Karpas-422 (cell line): ENCODE measurements at regions not wholly inside any gene's neighbourhood (a gene's known extent, or its start where the extent isn't known, plus 50 kb on each side); places are given as distances from the start of the nearest gene placed in this dataset.
A peak's percentile ranks its signal among the peaks of the same experiment; 100 is the strongest.
"Not testable (repeated sequence)": the region's sequence is repeated elsewhere in the genome, so short reads cannot be mapped to it uniquely, and the experiment has no call there.

ENCODE experiments used
- DNase-seq: peaks from one replicate; pipeline ENCODE4 v3.0.0-alpha.2; 2015
- H2AFZ ChIP-seq: fragments of 200-600 bp; sonication (generic); 2 replicates; pipeline ENCODE4 v1.6.1; 2014; ENCODE audit warnings: antibody characterized with exemption, low read length, mixed read lengths
- H3K27ac ChIP-seq: fragments of 200-600 bp; sonication (generic); 2 replicates; pipeline ENCODE4 v1.5.1; 2014; ENCODE audit warnings: mild to moderate bottlenecking, low read length, moderate library complexity
- H3K27me3 ChIP-seq: fragments of 200-600 bp; sonication (generic); 2 replicates; pipeline ENCODE4 v1.6.1; 2014; ENCODE audit warnings: low read length, mixed read lengths
- H3K36me3 ChIP-seq: fragments of 200-600 bp; sonication (generic); 2 replicates; pipeline ENCODE4 v1.6.1; 2014; ENCODE audit warnings: low read length, mixed read lengths; ENCODE audit not compliant: insufficient read depth
- H3K4me1 ChIP-seq: fragments of 200-600 bp; sonication (generic); 2 replicates; pipeline ENCODE4 v1.6.1; 2014; ENCODE audit warnings: mild to moderate bottlenecking, low read length, mixed read lengths
- H3K4me2 ChIP-seq: fragments of 200-600 bp; sonication (generic); 2 replicates; pipeline ENCODE4 v1.6.1; 2014; ENCODE audit warnings: low read length, low read depth, mild to moderate bottlenecking; ENCODE audit not compliant: poor library complexity, severe bottlenecking
- H3K4me3 ChIP-seq: fragments of 200-600 bp; sonication (generic); 2 replicates; pipeline ENCODE4 v1.5.1; 2014; ENCODE audit warnings: mild to moderate bottlenecking, antibody characterized with exemption, low read length, mixed read lengths
- H3K79me2 ChIP-seq: fragments of 200-600 bp; sonication (generic); 2 replicates; pipeline ENCODE4 v1.6.1; 2014; ENCODE audit warnings: mild to moderate bottlenecking, low read length, mixed read lengths
- H3K9ac ChIP-seq: fragments of 200-600 bp; sonication (generic); 2 replicates; pipeline ENCODE4 v1.6.0; 2014; ENCODE audit warnings: low read length
- H3K9me2 ChIP-seq: fragments of 200-600 bp; sonication (generic), shearing (Covaris generic); replicated peaks from 2 replicates; pipeline ENCODE4 v1.6.0; 2014; ENCODE audit warnings: mild to moderate bottlenecking, low read length, moderate library complexity; ENCODE audit not compliant: insufficient read depth
- H3K9me3 ChIP-seq: fragments of 300-700, 200-600 bp; sonication (generic); 2 replicates; pipeline ENCODE4 v1.6.1; 2014; ENCODE audit warnings: low read length, mixed read lengths
- H4K20me1 ChIP-seq: fragments of 200-600 bp; sonication (generic); 2 replicates; pipeline ENCODE4 v1.6.1; 2014; ENCODE audit warnings: mild to moderate bottlenecking, antibody characterized with exemption, low read length, low read depth; ENCODE audit not compliant: insufficient read depth

- H4K20me1 ChIP-seq, result no peaks in the 10 kb centered on the region
- no peak overlapping the region for H3K9ac ChIP-seq
- H3K79me2 ChIP-seq, result no peaks in the 10 kb centered on the region
- H2AFZ ChIP-seq, result no peak overlapping the region
- no peaks in the 10 kb centered on the region for H3K4me1 ChIP-seq
- no peaks in the 10 kb centered on the region for H3K36me3 ChIP-seq
- no peak overlapping the region for H3K4me3 ChIP-seq
- H3K27me3 ChIP-seq, result no peaks in the 10 kb centered on the region
- H3K9me3 ChIP-seq, result no peaks in the 10 kb centered on the region
- no peak overlapping the region for H3K4me2 ChIP-seq
- no peak overlapping the region for H3K27ac ChIP-seq
- DNase-seq, result no peak
- H3K9me2 ChIP-seq, result no peaks in the 10 kb centered on the region
Measured at GRCh38 chr19:28577666-28578065, 635.3 kb downstream of the UQCRFS1 start.

- H3K4me2 ChIP-seq, result no peak overlapping the region
- no peaks in the 10 kb centered on the region for H3K9me3 ChIP-seq
- no peaks in the 10 kb centered on the region for H3K4me1 ChIP-seq
Measured at GRCh38 chr19:28577233-28577632, 635.7 kb downstream of the UQCRFS1 start.

GRCh38 chr19:28575816-28576215 is 637.1 kb downstream of the UQCRFS1 start:
- H2AFZ ChIP-seq, result no peak overlapping the region
- H3K4me1 ChIP-seq, result no peaks in the 10 kb centered on the region
- no peak overlapping the region for H3K4me2 ChIP-seq
- H3K9ac ChIP-seq, result no peak overlapping the region
- H4K20me1 ChIP-seq, result no peaks in the 10 kb centered on the region
- H3K9me3 ChIP-seq, result no peaks in the 10 kb centered on the region
- no peak overlapping the region for H3K4me3 ChIP-seq
- H3K27ac ChIP-seq, result no peak overlapping the region
- no peaks in the 10 kb centered on the region for H3K27me3 ChIP-seq
- no peaks in the 10 kb centered on the region for H3K36me3 ChIP-seq
- H3K79me2 ChIP-seq, result no peaks in the 10 kb centered on the region
- DNase-seq, result no peak
- H3K9me2 ChIP-seq, result no peaks in the 10 kb centered on the region

More at GRCh38 chr19:28577233-28577632, 635.7 kb downstream of the UQCRFS1 start:
- H2AFZ ChIP-seq, result no peak overlapping the region
- no peaks in the 10 kb centered on the region for H4K20me1 ChIP-seq
- no peak overlapping the region for H3K27ac ChIP-seq
- H3K4me3 ChIP-seq, result no peak overlapping the region
- H3K79me2 ChIP-seq, result no peaks in the 10 kb centered on the region
- H3K36me3 ChIP-seq, result no peaks in the 10 kb centered on the region
- H3K9me2 ChIP-seq, result no peaks in the 10 kb centered on the region
- DNase-seq, result no peak
- no peak overlapping the region for H3K9ac ChIP-seq
- H3K27me3 ChIP-seq, result no peaks in the 10 kb centered on the region

GRCh38 chr19:28575312-28575711 is 637.6 kb downstream of the UQCRFS1 start:
- not testable (repeated sequence) for H3K27ac ChIP-seq, H3K9me2 ChIP-seq

GRCh38 chr19:28574212-28574611 is 638.7 kb downstream of the UQCRFS1 start:
- no peak overlapping the region for H3K4me2 ChIP-seq
- no peaks in the 10 kb centered on the region for H4K20me1 ChIP-seq
- no peaks in the 10 kb centered on the region for H3K4me1 ChIP-seq
- H3K9me3 ChIP-seq, result no peaks in the 10 kb centered on the region
- H3K9me2 ChIP-seq, result no peaks in the 10 kb centered on the region
- no peaks in the 10 kb centered on the region for H3K27me3 ChIP-seq
- no peak overlapping the region for H3K4me3 ChIP-seq
- H3K79me2 ChIP-seq, result no peaks in the 10 kb centered on the region
- H2AFZ ChIP-seq, result no peak overlapping the region
- H3K9ac ChIP-seq, result no peak overlapping the region
- H3K36me3 ChIP-seq, result no peaks in the 10 kb centered on the region
- no peak overlapping the region for H3K27ac ChIP-seq
- DNase-seq, result no peak

More at GRCh38 chr19:28575312-28575711, 637.6 kb downstream of the UQCRFS1 start:
- H3K27me3 ChIP-seq, H3K9ac ChIP-seq, H2AFZ ChIP-seq, DNase-seq, H3K4me3 ChIP-seq, H3K79me2 ChIP-seq, H3K4me1 ChIP-seq, H3K9me3 ChIP-seq, H4K20me1 ChIP-seq, H3K4me2 ChIP-seq, H3K36me3 ChIP-seq: not testable (repeated sequence)

- Histone ChIP-seq H4K20me1 (no peaks in the 10 kb centered on the region), H3K9me2 (no peaks in the 10 kb centered on the region), H3K9me3 (no peaks in the 10 kb centered on the region), H3K9ac (no peak overlapping the region), H3K27ac (no peak overlapping the region), H3K79me2 (no peaks in the 10 kb centered on the region), H3K27me3 (no peaks in the 10 kb centered on the region), H3K36me3 (no peaks in the 10 kb centered on the region), H3K4me1 (no peaks in the 10 kb centered on the region), H3K4me3 (no peak overlapping the region), H3K4me2 (no peak overlapping the region), H2AFZ (no peak overlapping the region)
- DNase-seq, result no peak
Measured at GRCh38 chr19:28569132-28570131, 643.5 kb downstream of the UQCRFS1 start.

- no peaks in the 10 kb centered on the region for H3K4me1 ChIP-seq
- no peaks in the 10 kb centered on the region for H4K20me1 ChIP-seq
- peak; percentile 0 for DNase-seq
- no peak overlapping the region for H3K4me3 ChIP-seq
- H3K9ac ChIP-seq, result no peak overlapping the region
- H3K9me3 ChIP-seq, result no peaks in the 10 kb centered on the region
- H3K27me3 ChIP-seq, result no peaks in the 10 kb centered on the region
- no peaks in the 10 kb centered on the region for H3K79me2 ChIP-seq
- no peaks in the 10 kb centered on the region for H3K36me3 ChIP-seq
- no peak overlapping the region for H3K27ac ChIP-seq
- H3K4me2 ChIP-seq, result no peak overlapping the region
- no peak overlapping the region for H2AFZ ChIP-seq
- H3K9me2 ChIP-seq, result no peaks in the 10 kb centered on the region
Measured at GRCh38 chr19:28567834-28568233, 645.1 kb downstream of the UQCRFS1 start.

- Histone ChIP-seq H3K4me2 (no peak overlapping the region), H3K27ac (no peak overlapping the region), H3K79me2 (no peaks in the 10 kb centered on the region), H3K9me3 (no peaks in the 10 kb centered on the region), H3K27me3 (no peaks in the 10 kb centered on the region), H3K9me2 (no peaks in the 10 kb centered on the region), H4K20me1 (no peaks in the 10 kb centered on the region), H2AFZ (no peak overlapping the region), H3K4me3 (no peak overlapping the region), H3K9ac (no peak overlapping the region), H3K4me1 (no peaks in the 10 kb centered on the region), H3K36me3 (no peaks in the 10 kb centered on the region)
- DNase-seq, result no peak
Measured at GRCh38 chr19:28563964-28564921, 648.7 kb downstream of the UQCRFS1 start.
